RWPE2 (cell line): ENCODE measurements at regions not wholly inside any gene's neighbourhood (a gene's known extent, or its start where the extent isn't known, plus 50 kb on each side); places are given as distances from the start of the nearest gene placed in this dataset.

Source experiments
- ATAC-seq: fragments of 200-7000 bp; cut with Tn5 transposase; 3 replicates; pipeline ENCODE4 v1.9.1; 2021; ENCODE audit warnings: low read depth
- DNase-seq: peaks from one replicate; pipeline ENCODE4 v3.0.0-alpha.2; 2020; ENCODE audit warnings: low spot score
- H3K27ac ChIP-seq: fragments of 450-650 bp; 2 replicates; pipeline ENCODE4 v1.5.1; 2017; ENCODE audit warnings: mild to moderate bottlenecking; ENCODE audit not compliant: poor library complexity, severe bottlenecking
- H3K27me3 ChIP-seq: fragments of 250-450 bp; sonication (Bioruptor Pico); 2 replicates; pipeline ENCODE4 v1.5.1; 2021; ENCODE audit warnings: mild to moderate bottlenecking, moderate library complexity; ENCODE audit not compliant: insufficient read depth, poor library complexity, severe bottlenecking
- H3K36me3 ChIP-seq: fragments of 250-450 bp; sonication (Bioruptor Pico); 2 replicates; pipeline ENCODE4 v1.5.1; 2020; ENCODE audit warnings: low read depth, mild to moderate bottlenecking, moderate library complexity
- H3K4me1 ChIP-seq: fragments of 250-450 bp; sonication (Bioruptor Pico); 2 replicates; pipeline ENCODE4 v1.5.1; 2021; ENCODE audit warnings: mild to moderate bottlenecking, moderate library complexity; ENCODE audit not compliant: insufficient read depth, poor library complexity, severe bottlenecking
- H3K4me3 ChIP-seq: fragments of 250-450 bp; sonication (Bioruptor Pico); 2 replicates; pipeline ENCODE4 v1.5.1; 2021; ENCODE audit warnings: mild to moderate bottlenecking, moderate library complexity; ENCODE audit not compliant: severe bottlenecking
- H3K9me3 ChIP-seq: fragments of 250-450 bp; sonication (Bioruptor Pico); 2 replicates; pipeline ENCODE4 v1.5.1; 2021; ENCODE audit warnings: mild to moderate bottlenecking, moderate library complexity; ENCODE audit not compliant: severe bottlenecking
- CTCF ChIP-seq: fragments of 450-650 bp; IDR thresholded peaks from one replicate; pipeline ENCODE4 v1.5.1; 2017; ENCODE audit warnings: mild to moderate bottlenecking, moderate library complexity; ENCODE audit not compliant: poor library complexity, severe bottlenecking

GRCh38 chr2:216918088-216918680, 58.3 kb upstream of the TNP1 start:
- DNase-seq (peak; percentile 78), ATAC-seq (peak; percentile 96)
- Histone ChIP-seq H3K4me1 (peaks cover 12% of the 10 kb centered on the region), H3K4me3 (no peak overlapping the region), H3K9me3 (no peaks in the 10 kb centered on the region), H3K36me3 (no peaks in the 10 kb centered on the region), H3K27ac (peak overlapping the region; percentile 9), H3K27me3 (no peaks in the 10 kb centered on the region)
- no peak for TF ChIP-seq CTCF

- Histone ChIP-seq H3K4me3 (no peak overlapping the region), H3K4me1 (peaks cover 12% of the 10 kb centered on the region), H3K27ac (no peak overlapping the region), H3K36me3 (no peaks in the 10 kb centered on the region), H3K9me3 (no peaks in the 10 kb centered on the region), H3K27me3 (no peaks in the 10 kb centered on the region)
- ATAC-seq (no peak), DNase-seq (no peak)
- no peak for TF ChIP-seq CTCF
Measured at GRCh38 chr2:216916956-216917650, 57.2 kb upstream of the TNP1 start.

GRCh38 chr2:216915557-216916150, 55.8 kb upstream of the TNP1 start:
- Histone ChIP-seq H3K9me3 (no peaks in the 10 kb centered on the region), H3K27ac (no peak overlapping the region), H3K27me3 (no peaks in the 10 kb centered on the region), H3K4me3 (no peak overlapping the region), H3K36me3 (no peaks in the 10 kb centered on the region), H3K4me1 (peaks cover 12% of the 10 kb centered on the region)
- ATAC-seq (no peak), DNase-seq (no peak)
- no peak for TF ChIP-seq CTCF

- H3K4me3 ChIP-seq = no peak overlapping the region
- no peak for ATAC-seq
- TF ChIP-seq CTCF = no peak
Measured at GRCh38 chr2:216914491-216914890, 54.6 kb upstream of the TNP1 start.

GRCh38 chr2:216911886-216912285, 52.0 kb upstream of the TNP1 start:
- H3K4me1 ChIP-seq = no peaks in the 10 kb centered on the region
- H3K4me3 ChIP-seq = no peak overlapping the region
- ATAC-seq (no peak), DNase-seq (no peak)
- TF ChIP-seq CTCF = no peak
- H3K36me3 ChIP-seq = no peaks in the 10 kb centered on the region
- H3K27me3 ChIP-seq = no peaks in the 10 kb centered on the region
- H3K9me3 ChIP-seq = no peaks in the 10 kb centered on the region
- no peak overlapping the region for H3K27ac ChIP-seq

More at GRCh38 chr2:216914491-216914890, 54.6 kb upstream of the TNP1 start:
- Histone ChIP-seq H3K4me1 (peaks cover 12% of the 10 kb centered on the region), H3K27me3 (no peaks in the 10 kb centered on the region), H3K36me3 (no peaks in the 10 kb centered on the region), H3K27ac (no peak overlapping the region), H3K9me3 (no peaks in the 10 kb centered on the region)
- DNase-seq = no peak
